ENCODE measurements at regions not wholly inside any gene's neighbourhood (a gene's known extent, or its start where the extent isn't known, plus 50 kb on each side); places are given as distances from the start of the nearest gene placed in this dataset.

DNA sequence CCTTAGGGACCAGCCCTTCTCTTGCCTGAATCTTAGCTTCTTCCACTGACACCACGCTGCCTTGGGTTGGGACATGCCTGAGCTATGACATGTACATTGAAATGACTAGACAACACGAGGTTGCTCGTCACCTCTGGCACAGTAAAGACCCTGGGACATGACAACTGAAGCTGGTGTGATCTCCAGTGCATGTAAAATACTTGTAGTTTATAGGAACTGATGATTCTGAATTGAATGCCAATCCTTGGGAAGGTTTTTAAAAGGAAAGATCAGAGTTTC is 100.7 kb upstream of the PGRMC2 start:
- DNase-seq (ENCODE audit: low read depth, low spot score): no peak

DNA sequence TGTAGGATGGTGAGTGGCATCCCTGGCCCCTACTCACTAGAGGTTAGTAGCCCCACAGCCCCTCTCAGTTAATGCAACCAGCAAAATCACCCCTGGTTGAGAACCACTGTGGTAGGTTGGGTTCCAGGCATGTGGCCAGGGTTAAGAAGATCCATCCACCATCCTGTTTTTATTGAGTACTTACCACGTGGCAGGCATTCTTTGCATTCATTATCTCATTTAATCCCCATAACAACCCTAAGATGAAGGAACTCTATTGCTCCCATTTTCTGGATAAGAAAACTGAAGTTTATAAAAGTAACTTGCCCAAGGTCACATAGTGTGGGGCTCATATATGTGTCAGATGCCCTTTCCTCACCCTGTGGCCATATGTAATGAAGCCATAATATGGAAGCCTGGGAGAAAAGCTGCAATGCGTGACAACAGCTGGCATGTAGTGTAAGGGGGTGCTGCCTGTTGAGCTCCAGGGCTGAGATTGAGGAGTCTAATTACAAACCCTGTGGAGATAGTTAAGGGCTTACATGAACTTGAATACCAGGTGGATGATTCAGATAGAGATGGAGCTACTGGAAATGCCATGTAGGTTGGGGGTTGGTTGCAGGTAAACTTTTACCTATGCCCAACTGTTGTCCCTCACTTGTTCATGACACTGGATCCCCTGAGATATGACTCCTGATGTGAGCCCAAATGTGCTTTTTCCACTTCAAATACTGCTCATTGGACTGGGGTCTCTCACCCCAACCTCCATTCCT is 100.2 kb upstream of the PGRMC2 start:
- DNase-seq (ENCODE audit: low read depth, low spot score): no peak

DNA sequence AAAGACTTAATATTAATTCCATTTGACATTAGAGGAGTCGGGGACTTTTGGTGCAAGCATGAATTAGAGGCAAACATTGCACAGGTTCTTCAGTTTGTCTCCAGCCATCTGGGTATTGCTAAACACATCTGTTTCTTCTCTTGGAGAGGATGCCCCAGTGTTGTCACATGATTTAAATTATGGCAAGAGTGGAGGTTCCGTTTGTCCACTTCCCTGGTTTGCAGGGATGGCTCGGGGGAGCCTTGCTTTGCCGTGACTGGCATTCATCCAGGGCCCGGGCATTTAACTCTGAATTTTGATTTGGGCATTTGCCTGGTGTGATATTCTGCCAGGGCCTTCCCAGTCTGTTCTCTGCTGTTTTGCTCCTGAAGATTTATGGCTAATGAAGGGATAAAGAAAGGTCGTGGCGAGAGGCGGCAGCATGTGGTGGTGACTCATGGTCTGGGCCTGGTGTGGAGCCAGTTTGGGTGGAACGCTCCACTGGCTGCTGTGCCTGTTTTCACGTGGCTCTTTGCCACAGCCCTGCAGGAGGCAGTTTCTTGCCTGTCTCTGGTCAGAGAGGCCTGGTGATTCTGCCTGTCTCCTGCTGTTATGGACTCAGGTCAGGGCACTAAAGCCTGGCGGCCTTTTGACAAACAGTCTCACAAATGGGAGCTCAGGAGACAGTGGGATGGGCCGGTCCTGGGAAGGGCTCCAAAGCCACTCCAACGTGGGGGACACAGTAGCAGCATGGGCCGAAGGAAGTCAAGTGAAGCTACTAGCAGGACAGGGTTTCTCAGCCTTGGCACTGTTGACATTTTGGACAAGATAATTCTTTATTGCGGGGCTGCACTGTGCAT is 99.4 kb upstream of the PGRMC2 start:
- peak; percentile 93 for DNase-seq (ENCODE audit: low read depth, low spot score)

DNA sequence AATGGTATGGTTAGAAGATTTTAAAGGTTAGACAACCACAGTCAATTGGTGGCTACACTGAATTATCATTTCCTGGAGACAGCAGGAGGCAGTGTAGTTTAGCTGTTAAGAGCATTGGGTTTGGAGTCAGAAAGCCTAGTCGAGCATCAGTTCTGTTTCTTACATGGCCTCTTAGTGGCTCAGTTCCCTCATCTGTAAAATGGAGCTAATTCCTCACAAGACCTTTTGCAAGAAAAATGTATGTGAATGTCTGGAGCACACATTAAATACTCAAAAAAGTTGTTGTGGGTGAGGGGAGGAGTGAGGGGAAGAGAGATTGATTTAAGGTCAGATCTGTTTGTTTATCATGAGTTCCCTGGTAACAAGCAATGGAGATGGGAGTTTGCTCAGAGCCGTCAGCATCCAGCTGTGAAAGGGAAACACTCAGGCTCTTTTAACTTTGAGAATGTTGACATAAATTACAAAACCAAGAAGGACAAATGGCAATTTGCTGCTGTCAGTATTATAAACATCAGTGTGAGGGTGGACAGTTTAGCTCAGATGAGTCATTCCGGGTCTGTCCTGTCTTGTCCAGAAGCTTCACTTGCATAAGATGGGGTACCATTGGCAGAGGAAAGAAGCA is 98.2 kb upstream of the PGRMC2 start:
- peak; percentile 47 for DNase-seq (ENCODE audit: low read depth, low spot score)

DNA sequence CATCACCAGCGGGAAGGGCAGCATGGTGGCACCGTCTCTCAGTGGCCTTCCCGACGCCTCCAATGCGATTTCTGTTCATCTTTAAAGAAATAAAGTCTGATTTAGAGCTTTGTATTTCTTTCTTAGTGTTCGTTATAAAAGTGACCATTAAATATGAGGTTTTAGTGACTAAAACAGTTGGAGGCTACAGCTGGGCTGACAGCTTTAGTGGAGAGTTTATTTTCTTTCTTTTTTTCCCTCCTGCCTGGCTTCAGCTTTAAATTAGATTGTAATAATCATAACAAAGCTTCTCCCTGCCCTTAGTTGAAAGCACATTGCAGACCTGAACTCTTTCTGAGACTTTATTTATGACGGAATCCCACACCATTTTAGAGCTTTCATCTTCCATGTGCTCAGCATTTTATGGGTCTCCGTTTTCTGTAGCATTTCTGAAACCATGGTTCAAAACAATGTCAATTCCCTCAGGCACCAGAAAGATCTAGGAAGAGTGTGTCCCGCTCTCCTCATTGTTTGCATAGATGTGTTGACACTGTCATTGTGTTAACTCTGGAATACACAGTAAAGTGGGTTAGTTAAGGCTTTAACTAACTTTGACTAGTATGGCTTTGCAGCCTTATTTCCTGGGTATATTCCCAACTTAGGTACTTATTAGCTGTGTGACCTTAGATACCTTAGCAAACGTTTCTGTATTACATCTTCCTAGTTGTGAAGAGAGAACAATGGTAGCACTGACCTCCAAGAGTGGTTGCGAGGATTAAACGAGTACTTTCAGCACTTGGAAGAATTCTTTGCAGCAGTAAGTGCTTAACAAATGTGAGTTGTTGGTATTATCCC is 97.4 kb upstream of the PGRMC2 start:
- DNase-seq (ENCODE audit: low read depth, low spot score): no peak

DNA sequence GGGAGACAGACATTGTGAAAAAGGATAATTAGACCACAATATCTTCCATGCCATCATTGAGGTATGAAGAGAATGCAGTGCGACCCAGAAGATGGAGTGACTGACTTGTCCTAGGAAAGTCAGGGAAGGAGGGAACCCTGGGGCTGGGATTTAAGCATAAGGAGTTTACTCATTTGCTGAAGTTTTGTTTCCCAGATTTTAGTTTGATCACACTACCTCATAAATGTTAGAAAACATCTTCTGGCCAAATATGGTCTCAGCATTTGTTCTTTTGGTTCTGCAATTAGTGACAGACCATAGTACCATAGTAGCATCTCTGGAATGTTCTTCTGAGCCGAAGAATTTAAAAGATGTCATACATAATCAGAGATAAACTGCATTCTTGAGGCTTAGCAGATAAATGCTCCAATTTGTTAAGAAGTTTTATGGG is 96.5 kb upstream of the PGRMC2 start:
- DNase-seq (ENCODE audit: low read depth, low spot score): no peak

DNA sequence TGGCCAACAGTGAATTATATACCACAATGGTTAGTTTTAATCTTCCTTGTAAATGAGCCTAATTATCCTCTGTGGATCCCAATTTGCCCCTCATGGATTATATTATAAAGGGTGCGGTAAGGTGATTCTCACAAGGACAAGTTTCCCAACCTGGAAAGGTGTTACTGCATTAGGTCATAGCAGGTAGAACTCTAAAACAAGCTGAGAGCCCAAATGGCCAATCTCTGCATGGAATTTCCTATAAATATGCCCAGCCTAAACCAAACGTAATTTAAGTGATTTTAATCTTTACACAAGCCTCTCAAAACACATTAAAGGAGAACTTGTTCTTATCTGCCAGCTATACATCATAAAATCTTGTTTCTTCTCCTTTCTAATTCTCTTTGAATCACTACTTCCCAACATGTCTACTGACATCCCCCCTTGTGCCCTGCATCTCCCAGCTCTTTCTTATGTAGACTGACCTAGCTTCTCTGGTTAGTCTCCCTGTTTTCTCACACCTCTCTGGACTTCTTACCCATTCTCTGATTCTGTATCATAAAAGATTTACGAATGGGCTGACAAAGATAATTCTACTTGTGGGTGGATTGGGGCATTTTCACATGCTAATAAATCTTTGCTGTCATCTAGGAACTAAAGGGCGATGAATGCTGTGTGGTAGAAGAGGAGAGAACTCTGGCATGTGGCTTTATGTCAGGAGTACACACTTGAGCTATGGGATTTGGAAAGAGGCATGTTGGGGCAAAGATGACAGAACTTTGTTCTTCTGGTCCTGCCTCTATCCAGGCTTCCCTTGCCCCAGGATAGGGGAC is 94.3 kb upstream of the PGRMC2 start:
- DNase-seq (ENCODE audit: low read depth, low spot score): no peak

DNA sequence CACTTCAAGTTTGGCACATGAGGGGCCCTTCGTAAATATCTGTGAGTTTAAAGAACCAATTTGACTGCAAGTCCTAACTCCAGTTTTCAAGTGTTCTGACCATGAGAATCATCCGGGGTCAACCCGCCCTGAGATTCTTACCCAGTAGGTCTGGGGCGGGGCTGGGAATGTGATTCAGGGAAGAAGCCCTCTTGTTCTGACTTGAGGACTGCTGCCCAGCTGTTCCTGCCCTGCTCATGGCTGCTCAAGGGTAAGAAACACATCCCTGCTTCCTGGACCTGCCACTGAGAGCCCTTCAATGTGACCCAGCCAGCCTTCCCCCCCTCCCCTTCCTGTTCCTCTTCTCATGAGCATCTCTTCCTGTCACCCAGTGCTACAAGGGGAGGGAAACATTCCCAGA is 92.7 kb upstream of the PGRMC2 start:
- no peak for DNase-seq (ENCODE audit: low read depth, low spot score)

DNA sequence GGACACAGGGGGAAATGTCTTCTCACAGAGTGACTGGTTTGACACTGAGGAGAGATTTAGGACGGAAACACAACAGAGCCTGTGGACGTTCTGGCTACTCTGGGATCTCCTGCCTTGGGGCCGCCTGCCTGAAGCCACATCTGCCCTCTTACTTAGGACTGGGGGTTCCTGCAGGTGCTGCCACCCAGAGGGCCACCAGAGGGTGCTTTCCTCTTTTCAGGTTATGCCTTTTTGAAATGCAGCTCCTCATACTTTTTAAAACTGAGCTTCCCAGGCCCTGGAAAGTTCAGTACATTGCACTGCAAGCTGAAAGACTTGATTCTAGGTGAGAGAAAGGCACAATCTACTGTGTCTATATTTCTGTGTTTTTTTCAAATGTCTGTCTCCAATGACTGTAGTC is 92.2 kb upstream of the PGRMC2 start:
- DNase-seq (ENCODE audit: low read depth, low spot score): no peak

DNA sequence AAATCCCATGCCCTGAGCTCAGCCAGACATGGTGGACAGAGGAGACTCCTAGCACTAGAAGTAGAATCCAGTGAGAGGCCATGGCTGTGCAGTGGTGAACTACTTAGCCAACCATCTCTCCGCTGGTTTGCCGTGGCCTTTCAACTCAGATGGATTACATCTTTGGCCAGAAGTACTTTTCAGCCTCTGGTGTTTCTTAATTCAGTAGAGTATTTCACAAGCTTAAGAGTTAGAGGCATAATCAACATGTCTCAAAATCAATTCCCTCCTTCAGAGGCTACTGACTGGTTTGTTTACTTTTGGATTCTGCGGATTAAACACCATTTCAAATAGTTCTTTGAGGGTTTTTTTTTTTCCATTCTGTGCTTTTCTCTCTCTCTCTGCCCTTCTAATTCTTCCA is 91.1 kb upstream of the PGRMC2 start:
- DNase-seq (ENCODE audit: low read depth, low spot score): no peak

DNA sequence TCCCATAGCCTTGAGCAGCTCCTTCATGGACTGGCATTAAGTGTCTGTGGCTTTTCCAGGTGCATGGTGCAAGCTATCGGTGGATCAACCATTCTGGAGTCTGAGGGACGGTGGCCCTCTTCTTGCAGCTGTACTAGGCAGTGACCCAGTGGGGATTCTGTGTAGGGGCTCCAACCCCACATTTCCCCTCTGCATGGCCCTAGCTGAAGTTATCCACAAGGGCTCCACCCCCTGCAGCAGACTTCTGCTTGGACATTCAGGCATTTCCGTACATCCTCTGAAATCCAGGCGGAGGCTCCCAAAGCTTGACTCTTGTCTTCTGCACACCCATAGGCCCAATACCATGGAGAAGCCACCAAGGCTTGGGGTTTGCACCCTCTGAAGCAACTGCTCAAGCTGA is 89.3 kb upstream of the PGRMC2 start:
- DNase-seq (ENCODE audit: low read depth, low spot score): no peak

DNA sequence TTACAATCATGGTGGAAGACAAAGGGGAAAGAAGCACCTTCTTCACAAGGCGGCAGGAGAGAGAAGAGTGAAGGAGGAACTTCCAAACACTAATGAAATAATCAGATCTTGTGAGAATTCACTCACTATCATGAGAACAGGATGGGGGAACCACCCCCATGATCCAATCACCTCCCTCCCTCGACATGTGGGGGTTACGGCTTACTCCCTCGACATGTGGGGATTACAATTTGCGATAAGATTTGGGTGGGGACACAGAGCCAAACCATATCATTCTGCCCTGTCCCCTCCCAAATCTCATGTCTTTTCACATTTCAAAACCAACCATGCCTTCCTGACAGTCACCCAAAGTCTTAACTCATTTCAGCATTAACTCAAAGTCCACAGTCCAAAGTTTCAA is 88.7 kb upstream of the PGRMC2 start:
- DNase-seq (ENCODE audit: low read depth, low spot score): no peak

DNA sequence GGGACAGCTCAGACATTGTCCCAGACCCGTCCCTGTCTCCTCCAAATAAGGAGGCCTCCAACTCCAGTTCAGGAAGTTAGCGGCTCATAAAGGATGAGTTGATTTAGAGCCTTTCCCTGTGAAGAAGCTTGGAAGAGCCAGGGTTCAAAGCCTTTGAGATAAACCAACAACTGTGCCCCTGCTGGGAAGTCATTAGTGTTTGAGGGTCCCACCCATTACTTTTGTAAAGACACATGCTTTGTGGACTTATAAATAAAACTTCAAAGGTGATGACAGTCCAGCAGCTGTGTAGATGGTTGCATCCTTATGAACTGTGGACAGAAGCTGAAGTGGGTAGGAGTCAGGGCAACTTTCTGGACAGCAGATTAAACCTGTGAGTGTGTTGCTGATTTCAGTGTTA is 86.0 kb upstream of the PGRMC2 start:
- DNase-seq (ENCODE audit: low read depth, low spot score): no peak

DNA sequence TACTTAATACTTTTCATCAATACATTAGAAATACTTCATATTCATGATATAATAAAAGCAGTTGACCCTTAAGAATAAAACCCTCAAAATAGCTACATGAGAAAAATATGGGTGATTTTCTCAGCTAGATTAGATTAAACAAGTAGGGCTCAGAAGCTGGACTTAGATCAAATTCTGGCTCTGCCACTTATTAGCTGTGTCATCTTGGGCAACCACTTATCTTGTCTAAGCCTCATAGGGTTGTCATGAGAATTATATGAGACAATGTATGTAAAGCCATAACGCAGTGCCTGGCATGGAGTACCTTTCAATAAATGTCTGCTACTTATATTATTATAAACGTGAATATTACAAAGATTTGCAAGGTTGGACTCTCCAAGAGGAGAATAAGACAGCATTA is 84.3 kb upstream of the PGRMC2 start:
- no peak for DNase-seq (ENCODE audit: low read depth, low spot score)

DNA sequence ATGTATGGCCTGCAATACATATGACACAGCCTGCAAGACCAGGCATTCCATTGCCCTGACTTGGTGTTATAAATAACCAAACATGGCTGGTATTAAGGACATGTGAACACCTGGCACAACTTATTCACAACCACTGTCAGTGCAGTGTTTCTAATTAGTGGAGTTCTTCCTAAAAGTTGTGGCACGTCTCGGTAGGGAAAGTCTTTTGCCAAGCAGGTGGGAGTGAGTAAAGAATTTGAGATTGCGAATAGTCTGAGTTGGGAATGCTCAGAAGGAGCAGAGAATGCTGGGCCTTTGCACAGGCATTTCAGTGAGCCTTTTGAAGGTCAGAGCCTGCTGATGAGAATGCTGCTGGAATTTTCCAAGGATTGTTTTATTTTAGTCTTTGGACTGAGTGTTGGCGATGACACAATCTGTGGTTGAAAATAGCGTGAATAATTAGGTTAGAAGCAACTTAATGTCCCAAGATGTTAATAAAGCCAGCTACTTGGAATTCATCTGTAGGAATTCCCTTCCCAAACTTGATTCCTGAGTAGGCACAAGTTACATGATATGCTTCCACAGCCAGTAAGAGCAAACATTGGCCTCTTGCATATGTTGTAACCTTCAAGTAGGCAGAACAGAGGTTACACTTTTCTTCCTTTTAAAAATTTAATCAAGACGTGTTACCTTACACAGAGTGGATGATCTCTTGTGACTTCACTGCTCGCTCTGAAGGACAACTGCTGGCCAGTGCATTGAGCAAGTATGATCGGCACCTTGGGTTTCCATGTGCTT is 83.6 kb upstream of the PGRMC2 start:
- DNase-seq (ENCODE audit: low read depth, low spot score): no peak

DNA sequence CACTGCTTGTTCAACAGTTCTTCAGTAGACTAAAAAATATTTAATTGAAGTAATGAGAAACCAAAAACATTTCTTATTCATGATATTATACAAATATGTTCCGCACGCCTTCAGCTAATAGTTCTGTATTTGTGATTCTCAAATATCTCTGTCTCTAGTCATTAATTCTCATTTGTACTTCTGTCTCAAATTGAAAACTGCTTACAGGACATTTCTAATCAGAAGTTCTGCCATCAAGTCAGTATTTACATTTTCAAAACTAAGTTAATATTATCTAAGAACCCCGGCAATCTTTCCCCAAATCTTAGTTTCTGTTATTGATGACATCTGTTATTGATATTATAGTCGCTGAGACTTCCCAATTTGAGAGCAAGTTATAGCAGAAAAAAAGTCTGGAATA is 78.6 kb upstream of the PGRMC2 start:
- DNase-seq (ENCODE audit: low read depth, low spot score): no peak

DNA sequence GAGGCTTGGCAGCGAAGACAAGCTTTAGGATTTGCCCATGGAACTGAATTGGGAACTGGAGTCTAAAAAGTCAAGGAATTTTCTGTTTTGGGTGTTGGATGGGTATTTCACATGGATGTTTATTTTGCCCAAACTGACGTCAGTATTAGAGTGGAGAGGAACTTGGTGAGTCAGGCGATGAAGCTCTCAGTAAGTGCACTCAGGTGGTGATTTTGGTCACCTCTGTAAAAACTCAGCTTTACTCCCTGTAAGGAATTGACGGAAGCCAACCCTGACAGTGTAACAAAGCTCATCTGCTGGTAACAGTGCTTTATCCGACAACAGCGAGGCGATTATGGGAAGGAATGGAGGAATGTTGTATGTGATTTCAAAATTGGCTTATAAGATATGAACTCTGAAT is 77.0 kb upstream of the PGRMC2 start:
- DNase-seq (ENCODE audit: low read depth, low spot score): no peak

DNA sequence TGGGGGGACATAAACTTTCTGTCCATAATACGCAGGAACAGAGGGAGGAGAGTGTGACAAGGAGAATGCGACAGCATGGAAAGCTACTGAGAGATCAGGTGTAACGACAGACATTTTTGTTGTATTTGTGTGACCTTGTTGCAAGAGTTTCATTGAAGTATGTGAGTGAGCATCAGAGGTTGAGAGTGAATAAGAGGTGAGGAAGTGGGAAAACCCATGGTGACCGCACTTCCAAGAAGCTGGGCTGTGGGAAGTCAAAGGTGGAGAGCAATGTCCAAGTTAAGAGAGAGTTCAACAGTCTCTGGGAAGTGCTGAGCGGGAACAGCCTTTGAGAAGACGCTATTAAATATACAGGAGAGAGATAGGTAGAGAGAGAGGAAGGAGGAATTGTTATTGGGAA is 76.4 kb upstream of the PGRMC2 start:
- no peak for DNase-seq (ENCODE audit: low read depth, low spot score)

DNA sequence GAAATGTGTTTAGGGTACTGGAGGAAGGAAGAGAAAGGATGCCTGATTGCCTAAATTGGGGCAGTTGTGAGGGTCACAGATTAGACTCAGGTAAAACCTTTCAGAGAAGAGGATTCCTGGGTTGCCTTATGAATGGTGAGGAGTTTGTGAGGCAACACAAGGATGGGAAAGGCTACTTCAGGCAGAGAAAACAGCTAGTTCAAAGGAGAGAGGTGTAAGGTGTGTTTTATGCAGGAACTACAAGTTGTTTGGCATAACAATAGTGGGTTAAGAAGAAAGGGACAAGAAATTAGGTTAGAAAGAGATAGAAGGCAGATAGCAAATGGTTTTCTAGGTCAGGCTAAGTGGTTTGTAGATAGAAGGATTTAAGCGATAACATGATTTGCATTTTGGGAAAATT is 75.1 kb upstream of the PGRMC2 start:
- DNase-seq (ENCODE audit: low read depth, low spot score): no peak

DNA sequence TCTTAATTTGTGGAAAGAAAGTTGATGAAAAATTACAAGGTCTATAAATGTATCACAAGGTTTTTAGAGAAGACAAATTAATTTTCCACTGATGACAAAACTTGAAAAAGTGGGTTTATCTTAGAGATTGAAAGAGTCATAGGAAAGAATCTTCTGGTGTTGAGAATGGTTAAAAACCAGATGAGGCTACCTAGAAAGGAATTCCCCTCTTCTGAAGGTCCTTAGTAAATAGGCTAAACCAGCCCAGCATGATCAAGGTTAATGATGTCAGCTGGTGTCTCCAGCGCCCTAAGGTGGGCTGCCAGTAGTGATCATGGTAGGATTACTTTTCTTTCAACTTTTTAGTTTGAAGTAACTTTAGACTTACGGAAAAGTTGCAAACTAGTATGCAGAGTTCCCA is 71.8 kb upstream of the PGRMC2 start:
- no peak for DNase-seq (ENCODE audit: low read depth, low spot score)

DNA sequence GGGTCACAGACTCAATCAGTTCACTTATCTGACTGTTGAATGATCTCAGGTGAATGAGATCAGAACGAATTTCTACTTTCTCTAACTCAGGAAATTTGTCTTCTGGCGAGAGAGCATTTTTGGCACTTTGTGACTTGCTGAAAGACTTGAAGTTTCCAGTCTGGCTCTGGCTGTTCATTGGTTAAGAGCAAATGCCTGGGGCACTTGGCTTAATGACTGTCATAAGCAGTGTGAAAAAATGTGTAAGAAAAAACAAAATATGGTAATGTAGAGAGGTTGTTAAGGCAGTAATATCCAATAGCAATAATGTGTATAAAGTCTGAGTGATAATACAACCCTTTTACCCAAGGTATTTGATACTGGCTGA is 71.3 kb upstream of the PGRMC2 start:
- DNase-seq (ENCODE audit: low read depth, low spot score): no peak
